ENCODE measurements at regions not wholly inside any gene's neighbourhood (a gene's known extent, or its start where the extent isn't known, plus 50 kb on each side); places are given as distances from the start of the nearest gene placed in this dataset.
A peak's percentile ranks its signal among the peaks of the same experiment; 100 is the strongest.

- Histone ChIP-seq H3K4me3 (no peak overlapping the region), H3K27ac (no peak overlapping the region), H3K4me1 (peaks cover 0 to 6% (median 3%) of the 10 kb centered on the region in 4 donors), H3K9me3 (no peaks in the 10 kb centered on the region), H3K27me3 (peaks cover 0 to 3% of the 10 kb centered on the region in 2 donors), H3K36me3 (no peaks in the 10 kb centered on the region)
- DNase-seq = no peak
- intact Hi-C loops (cut with DNase I; ENCODE audit: low total_unique reads) = no loop called here
- no peak for TF ChIP-seq CTCF (IDR thresholded peaks at IDR 0.05)
Measured at GRCh38 chr11:19459240-19459639, 218.5 kb upstream of the E2F8 start.

DNA sequence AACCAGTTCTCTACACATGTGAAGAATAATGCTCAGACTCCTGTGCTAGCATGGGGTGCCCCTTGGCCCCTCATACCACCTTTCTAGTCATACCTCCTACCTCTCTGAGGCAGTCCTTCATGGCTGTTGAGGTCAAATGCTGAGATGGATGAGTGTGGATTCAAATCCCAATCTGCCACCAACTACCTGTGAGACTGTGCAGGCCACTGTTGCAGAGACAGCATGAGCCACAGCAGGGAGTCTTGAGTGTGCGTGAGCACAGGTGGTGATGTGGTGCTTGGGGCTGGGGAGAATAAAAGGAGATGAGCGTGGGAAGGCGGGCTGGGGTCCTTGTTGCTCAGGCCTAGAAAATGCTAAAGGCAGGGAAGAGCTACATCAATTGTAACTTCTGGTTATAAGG is 218.0 kb upstream of the E2F8 start:
- peaks cover 0 to 3% of the 10 kb centered on the region in 2 donors for H3K27me3 ChIP-seq
- H3K36me3 ChIP-seq = no peaks in the 10 kb centered on the region
- no peak overlapping the region for H3K27ac ChIP-seq
- no peak for DNase-seq
- no peak overlapping the region for H3K4me3 ChIP-seq
- intact Hi-C loops (cut with DNase I; ENCODE audit: low total_unique reads) = no loop called here
- peaks cover 0 to 6% (median 3%) of the 10 kb centered on the region in 4 donors for H3K4me1 ChIP-seq
- TF ChIP-seq CTCF (IDR thresholded peaks at IDR 0.05) = no peak
- H3K9me3 ChIP-seq = no peaks in the 10 kb centered on the region

GRCh38 chr11:19458231-19458630 is 217.5 kb upstream of the E2F8 start:
- no peaks in the 10 kb centered on the region for H3K36me3 ChIP-seq
- intact Hi-C loops (cut with DNase I; ENCODE audit: low total_unique reads) = no loop called here
- peaks cover 0 to 6% (median 3%) of the 10 kb centered on the region in 4 donors for H3K4me1 ChIP-seq
- no peaks in the 10 kb centered on the region for H3K9me3 ChIP-seq
- DNase-seq = no peak
- no peak overlapping the region for H3K4me3 ChIP-seq
- H3K27ac ChIP-seq = no peak overlapping the region
- H3K27me3 ChIP-seq = peaks cover 0 to 3% of the 10 kb centered on the region in 2 donors
- TF ChIP-seq CTCF (IDR thresholded peaks at IDR 0.05) = no peak

DNA sequence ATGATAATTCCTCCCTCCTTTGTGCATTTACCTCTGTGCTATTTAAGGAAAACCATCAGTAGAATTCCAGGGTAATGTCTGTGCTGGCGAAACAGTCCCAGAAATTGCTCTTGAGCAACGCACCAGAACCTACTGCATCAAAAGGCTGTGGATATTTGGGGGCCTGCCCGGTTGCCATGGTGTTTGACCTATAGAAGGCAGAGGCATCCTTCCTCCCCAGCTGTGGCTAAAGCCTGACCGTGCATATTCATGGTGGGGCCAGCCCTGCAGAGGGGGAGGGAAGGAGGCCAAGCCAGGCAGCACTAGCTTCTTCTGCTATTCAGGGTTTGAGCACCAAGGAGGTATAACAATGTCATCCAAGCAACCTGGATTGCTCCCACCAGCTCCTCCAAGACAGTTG is 215.0 kb upstream of the E2F8 start:
- H3K27me3 ChIP-seq = peaks cover 0 to 3% of the 10 kb centered on the region in 2 donors
- H3K4me1 ChIP-seq = peaks cover 0 to 1% (median 0%) of the 10 kb centered on the region in 4 donors
- H3K4me3 ChIP-seq = no peak overlapping the region
- H3K36me3 ChIP-seq = no peaks in the 10 kb centered on the region
- H3K27ac ChIP-seq = no peak overlapping the region
- TF ChIP-seq CTCF (IDR thresholded peaks at IDR 0.05) = no peak
- DNase-seq = peak in 1 of 2 donors; percentile 37
- no peaks in the 10 kb centered on the region for H3K9me3 ChIP-seq
- intact Hi-C loops (cut with DNase I; ENCODE audit: low total_unique reads) = no loop called here

GRCh38 chr11:19453651-19454257 is 213.0 kb upstream of the E2F8 start:
- H3K27ac ChIP-seq = no peak overlapping the region
- no peaks in the 10 kb centered on the region for H3K4me1 ChIP-seq
- H3K4me3 ChIP-seq = no peak overlapping the region
- no peaks in the 10 kb centered on the region for H3K36me3 ChIP-seq
- peak in 1 of 2 donors; percentile 72 for DNase-seq
- no peak for TF ChIP-seq CTCF (IDR thresholded peaks at IDR 0.05)
- intact Hi-C loops (cut with DNase I; ENCODE audit: low total_unique reads) = no loop called here
- H3K9me3 ChIP-seq = no peaks in the 10 kb centered on the region
- peaks cover 0 to 2% of the 10 kb centered on the region in 2 donors for H3K27me3 ChIP-seq

DNA sequence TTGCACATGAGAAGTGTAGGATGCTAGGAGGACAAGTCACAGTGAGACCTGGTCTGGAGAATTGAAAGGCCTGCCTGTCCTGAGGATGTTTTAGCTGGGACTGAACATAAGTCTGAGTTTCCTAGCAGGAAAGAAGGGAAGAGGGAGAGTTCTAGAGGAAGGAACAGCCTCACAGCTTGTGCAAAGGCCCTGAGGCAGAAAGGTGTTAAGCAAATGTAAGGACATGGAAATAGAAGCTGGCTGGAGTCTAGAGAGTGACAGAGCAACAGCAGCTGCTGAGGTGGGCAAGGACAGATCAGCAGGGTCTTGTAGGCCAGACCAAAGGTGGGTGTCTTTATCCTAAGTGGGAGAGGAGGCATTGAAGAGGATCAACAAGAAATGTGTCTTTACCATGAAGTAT is 210.9 kb upstream of the E2F8 start:
- Histone ChIP-seq H3K27me3 (no peaks in the 10 kb centered on the region), H3K36me3 (no peaks in the 10 kb centered on the region), H3K4me3 (no peak overlapping the region), H3K27ac (no peak overlapping the region), H3K9me3 (no peaks in the 10 kb centered on the region), H3K4me1 (no peaks in the 10 kb centered on the region)
- DNase-seq = no peak
- intact Hi-C loops (cut with DNase I; ENCODE audit: low total_unique reads) = no loop called here
- TF ChIP-seq CTCF (IDR thresholded peaks at IDR 0.05) = no peak

Measured in tibial artery (tissue), 4 donors.